Gastroesophageal sphincter (tissue), 4 donors: ENCODE measurements at regions not wholly inside any gene's neighbourhood (a gene's known extent, or its start where the extent isn't known, plus 50 kb on each side); places are given as distances from the start of the nearest gene placed in this dataset.
A peak's percentile ranks its signal among the peaks of the same experiment; 100 is the strongest.
"Not testable (repeated sequence)": the region's sequence is repeated elsewhere in the genome, so short reads cannot be mapped to it uniquely, and the experiment has no call there.

ENCODE experiments used
- ATAC-seq: fragments of 150-250 bp; one replicate; pipeline ENCODE4 v1.9.1; 2016; ENCODE audit warnings: mild to moderate bottlenecking, moderate library complexity
- H3K27ac ChIP-seq, 4 donors: fragments of 200-600 bp; sonication (generic) in 3 of 4; 1 replicate in 3 of 4; 2 replicates in 1 of 4; pipeline ENCODE4 v1.5.1; 2016 to 2019
- H3K27me3 ChIP-seq: fragments of 200-600 bp; sonication (generic); one replicate; pipeline ENCODE4 v1.5.1; 2019
- H3K36me3 ChIP-seq, 2 donors: fragments of 200-600 bp; sonication (generic); one replicate each; pipeline ENCODE4 v1.5.1; 2019; ENCODE audit warnings: control low read depth in 1 of 2
- H3K4me1 ChIP-seq, 3 donors: fragments of 200-600 bp; sonication (generic); 1 replicate in 2 of 3; 2 replicates in 1 of 3; pipeline ENCODE4 v1.5.1; 2016 to 2019; ENCODE audit warnings: control low read depth in 2 of 3
- H3K4me3 ChIP-seq, 2 donors: fragments of 200-600 bp; sonication (generic); one replicate each; pipeline ENCODE4 v1.5.1; 2019; ENCODE audit warnings: mild to moderate bottlenecking in 1 of 2, moderate library complexity in 1 of 2
- H3K9me3 ChIP-seq, 3 donors: fragments of 200-600 bp; sonication (generic); one replicate each; pipeline ENCODE4 v1.5.1; 2017 to 2019; ENCODE audit warnings: control low read depth in 2 of 3
- CTCF ChIP-seq, 4 experiments: fragments of 200-600 bp in 2 of 4; fragments of 450-650 bp in 2 of 4; sonication (generic) in 1 of 4; IDR thresholded peaks; one replicate each; pipeline ENCODE4 v1.5.1; 2017 to 2019; ENCODE audit warnings: antibody characterized with exemption in 4 of 4, mild to moderate bottlenecking in 2 of 4, moderate library complexity in 2 of 4
- EP300 ChIP-seq: sonication (generic); formaldehyde crosslinking; IDR thresholded peaks from one replicate; pipeline ENCODE4 v1.6.1; 2017; ENCODE audit warnings: antibody characterized with exemption, mild to moderate bottlenecking
- POLR2A ChIP-seq, 2 donors: fragments of 450-650 bp; IDR thresholded peaks; one replicate each; pipeline ENCODE4 v1.6.1; 2017; ENCODE audit warnings: antibody characterized with exemption in 2 of 2, mild to moderate bottlenecking in 2 of 2, moderate library complexity in 1 of 2
- POLR2AphosphoS5 ChIP-seq: sonication (generic); formaldehyde crosslinking; IDR thresholded peaks from one replicate; pipeline ENCODE4 v1.6.1; 2017; ENCODE audit warnings: antibody characterized with exemption
- WGBS, 2 donors: methylation state at CpG; one replicate each; pipeline ENCODE4 v1.1.5; 2018; ENCODE audit warnings: low coverage in 1 of 2; 5-methylcytosine and 5-hydroxymethylcytosine counted together

GRCh38 chr6:12548526-12548925 is 168.0 kb upstream of the PHACTR1 start:
- H3K4me1 ChIP-seq: no peaks in the 10 kb centered on the region
- no peaks in the 10 kb centered on the region for H3K36me3 ChIP-seq
- no peak overlapping the region for H3K27ac ChIP-seq
- no peak overlapping the region for H3K4me3 ChIP-seq
- no peaks in the 10 kb centered on the region for H3K9me3 ChIP-seq
- TF ChIP-seq POLR2A (IDR thresholded peaks at IDR 0.05): no peak
- TF ChIP-seq EP300: no peak
- TF ChIP-seq CTCF (IDR thresholded peaks at IDR 0.05): no peak
- no peak for TF ChIP-seq POLR2AphosphoS5
- ATAC-seq: peak; percentile 55
- 20 to 43% methylated on average over 1 to 2 of the region's 2 CpGs for WGBS, 2 donors
- no peaks in the 10 kb centered on the region for H3K27me3 ChIP-seq

- 92% methylated on average over 2 of the region's 8 CpGs; no CpG with 5 or more reads in 1 of the 2 donors for WGBS, 2 donors
- ATAC-seq, H3K36me3 ChIP-seq, H3K9me3 ChIP-seq, H3K27me3 ChIP-seq, H3K4me3 ChIP-seq, H3K27ac ChIP-seq, H3K4me1 ChIP-seq: not testable (repeated sequence)
Measured at GRCh38 chr6:12549445-12549844, 167.1 kb upstream of the PHACTR1 start.

- H3K4me3 ChIP-seq, H3K9me3 ChIP-seq, H3K36me3 ChIP-seq, H3K27ac ChIP-seq, H3K4me1 ChIP-seq, H3K27me3 ChIP-seq, ATAC-seq: not testable (repeated sequence)
- 100% methylated on average over 2 of the region's 2 CpGs; no CpG with 5 or more reads in 1 of the 2 donors for WGBS, 2 donors
Measured at GRCh38 chr6:12554820-12555219, 161.7 kb upstream of the PHACTR1 start.

GRCh38 chr6:12555267-12555666 is 161.3 kb upstream of the PHACTR1 start:
- H3K9me3 ChIP-seq: peaks cover 0 to 9% (median 0%) of the 10 kb centered on the region in 3 donors
- ATAC-seq: no peak
- H3K27me3 ChIP-seq: no peaks in the 10 kb centered on the region
- H3K4me3 ChIP-seq: no peak overlapping the region
- no peaks in the 10 kb centered on the region for H3K36me3 ChIP-seq
- TF ChIP-seq CTCF (IDR thresholded peaks at IDR 0.05) (no peak), POLR2A (IDR thresholded peaks at IDR 0.05) (no peak), EP300 (no peak), POLR2AphosphoS5 (no peak)
- H3K4me1 ChIP-seq: no peaks in the 10 kb centered on the region
- WGBS, 2 donors: 67 to 83% methylated on average over 1 to 2 of the region's 2 CpGs
- no peak overlapping the region for H3K27ac ChIP-seq

- TF ChIP-seq CTCF (IDR thresholded peaks at IDR 0.05) (no peak), POLR2A (IDR thresholded peaks at IDR 0.05) (no peak), EP300 (no peak), POLR2AphosphoS5 (no peak)
- WGBS, 2 donors: 47 to 79% methylated on average over 2 to 3 of the region's 3 CpGs
- Histone ChIP-seq H3K27me3 (no peaks in the 10 kb centered on the region), H3K27ac (no peak overlapping the region), H3K4me1 (no peaks in the 10 kb centered on the region), H3K9me3 (peaks cover 0 to 14% (median 0%) of the 10 kb centered on the region in 3 donors), H3K4me3 (no peak overlapping the region), H3K36me3 (no peaks in the 10 kb centered on the region)
- ATAC-seq: no peak
Measured at GRCh38 chr6:12555781-12556180, 160.8 kb upstream of the PHACTR1 start.

GRCh38 chr6:12557765-12558164 is 158.8 kb upstream of the PHACTR1 start:
- 30 to 75% methylated on average over 2 of the region's 2 CpGs for WGBS, 2 donors
- no peaks in the 10 kb centered on the region for H3K27me3 ChIP-seq
- peaks cover 0 to 18% (median 0%) of the 10 kb centered on the region in 3 donors for H3K9me3 ChIP-seq
- no peak overlapping the region for H3K4me3 ChIP-seq
- no peak overlapping the region for H3K27ac ChIP-seq
- H3K4me1 ChIP-seq: no peaks in the 10 kb centered on the region
- H3K36me3 ChIP-seq: no peaks in the 10 kb centered on the region
- no peak for ATAC-seq
- no peak for TF ChIP-seq POLR2AphosphoS5
- TF ChIP-seq POLR2A (IDR thresholded peaks at IDR 0.05): no peak
- no peak for TF ChIP-seq CTCF (IDR thresholded peaks at IDR 0.05)
- TF ChIP-seq EP300: no peak
